ENCODE measurements at regions not wholly inside any gene's neighbourhood (a gene's known extent, or its start where the extent isn't known, plus 50 kb on each side); places are given as distances from the start of the nearest gene placed in this dataset.
"Not testable (repeated sequence)": the region's sequence is repeated elsewhere in the genome, so short reads cannot be mapped to it uniquely, and the experiment has no call there.

DNA sequence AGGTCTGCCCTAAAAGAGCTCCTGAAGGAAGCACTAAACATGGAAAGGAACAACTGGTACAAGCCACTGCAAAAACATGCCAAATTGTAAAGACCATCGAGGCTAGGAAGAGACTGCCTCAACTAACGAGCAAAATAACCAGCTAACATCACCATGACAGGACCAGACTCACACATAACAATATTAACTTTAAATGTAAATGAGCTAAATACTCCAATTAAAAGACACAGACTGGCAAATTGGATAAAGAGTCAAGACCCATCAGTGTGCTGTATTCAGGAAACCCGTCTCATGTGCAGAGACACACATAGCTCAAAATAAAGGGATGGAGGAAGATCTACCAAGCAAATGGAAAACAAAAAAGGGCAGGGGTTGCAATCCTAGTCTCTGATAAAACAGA lies 263.4 kb upstream of the WSB1 start:
- TF ChIP-seq, protein P1, sequence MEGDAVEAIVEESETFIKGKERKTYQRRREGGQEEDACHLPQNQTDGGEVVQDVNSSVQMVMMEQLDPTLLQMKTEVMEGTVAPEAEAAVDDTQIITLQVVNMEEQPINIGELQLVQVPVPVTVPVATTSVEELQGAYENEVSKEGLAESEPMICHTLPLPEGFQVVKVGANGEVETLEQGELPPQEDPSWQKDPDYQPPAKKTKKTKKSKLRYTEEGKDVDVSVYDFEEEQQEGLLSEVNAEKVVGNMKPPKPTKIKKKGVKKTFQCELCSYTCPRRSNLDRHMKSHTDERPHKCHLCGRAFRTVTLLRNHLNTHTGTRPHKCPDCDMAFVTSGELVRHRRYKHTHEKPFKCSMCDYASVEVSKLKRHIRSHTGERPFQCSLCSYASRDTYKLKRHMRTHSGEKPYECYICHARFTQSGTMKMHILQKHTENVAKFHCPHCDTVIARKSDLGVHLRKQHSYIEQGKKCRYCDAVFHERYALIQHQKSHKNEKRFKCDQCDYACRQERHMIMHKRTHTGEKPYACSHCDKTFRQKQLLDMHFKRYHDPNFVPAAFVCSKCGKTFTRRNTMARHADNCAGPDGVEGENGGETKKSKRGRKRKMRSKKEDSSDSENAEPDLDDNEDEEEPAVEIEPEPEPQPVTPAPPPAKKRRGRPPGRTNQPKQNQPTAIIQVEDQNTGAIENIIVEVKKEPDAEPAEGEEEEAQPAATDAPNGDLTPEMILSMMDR (conservative IDR thresholded peaks at IDR 0.05), result not testable (repeated sequence)
- not testable (repeated sequence) for TF ChIP-seq ZFX (IDR thresholded peaks at IDR 0.05)

Data from C4-2B (cell line).